HEK293T (cell line): ENCODE measurements at regions not wholly inside any gene's neighbourhood (a gene's known extent, or its start where the extent isn't known, plus 50 kb on each side); places are given as distances from the start of the nearest gene placed in this dataset.

Source experiments
- CTCF ChIA-PET: fragments of 350-600 bp; formaldehyde crosslinking; extraction: SDS; loops from one replicate; lab custom pipeline; 2021; ENCODE audit warnings: antibody characterized with exemption, inconsistent platforms; lab: Yijun Ruan, JAX
- POLR2A ChIA-PET: fragments of 350-600 bp; formaldehyde crosslinking; extraction: SDS; loops from one replicate; lab custom pipeline; 2020; ENCODE audit warnings: antibody characterized with exemption, inconsistent platforms; lab: Yijun Ruan, JAX
- DNase-seq: peaks from one replicate; pipeline ENCODE4 v3.0.0; 2012; ENCODE audit warnings: mixed read lengths; ENCODE audit errors: extremely low spot score
- ARNT ChIP-seq: fragments of 450-650 bp; IDR thresholded peaks from 2 replicates; pipeline ENCODE4 v1.6.1; 2017; ENCODE audit warnings: mild to moderate bottlenecking
- BHLHE40 ChIP-seq: fragments of 450-650 bp; IDR thresholded peaks from 2 replicates; pipeline ENCODE4 v1.6.1; 2016; ENCODE audit warnings: mild to moderate bottlenecking, moderate library complexity, borderline replicate concordance
- CTBP1 ChIP-seq: fragments of 450-650 bp; IDR thresholded peaks from 2 replicates; pipeline ENCODE4 v1.6.1; 2016; ENCODE audit warnings: borderline replicate concordance
- ELF4 ChIP-seq: fragments of 450-650 bp; IDR thresholded peaks from 2 replicates; pipeline ENCODE4 v1.6.1; 2017; ENCODE audit warnings: antibody characterized with exemption
- FOXA1 ChIP-seq: fragments of 450-650 bp; IDR thresholded peaks from 2 replicates; pipeline ENCODE4 v1.6.1; 2016; ENCODE audit warnings: mild to moderate bottlenecking
- FOXK2 ChIP-seq: fragments of 450-650 bp; IDR thresholded peaks from 2 replicates; pipeline ENCODE4 v1.6.1; 2016; ENCODE audit warnings: mild to moderate bottlenecking
- FOXM1 ChIP-seq: fragments of 450-650 bp; IDR thresholded peaks from 2 replicates; pipeline ENCODE4 v1.6.1; 2017; ENCODE audit warnings: mild to moderate bottlenecking, borderline replicate concordance
- HDGF ChIP-seq: fragments of 450-650 bp; IDR thresholded peaks from 2 replicates; pipeline ENCODE4 v1.6.1; 2017; ENCODE audit warnings: antibody characterized with exemption, borderline replicate concordance
- L3MBTL2 ChIP-seq: fragments of 450-650 bp; conservative IDR thresholded peaks from 2 replicates; pipeline ENCODE4 v1.6.1; 2016; ENCODE audit warnings: mild to moderate bottlenecking
- LEF1 ChIP-seq: fragments of 450-650 bp; IDR thresholded peaks from 2 replicates; pipeline ENCODE4 v1.6.1; 2017; ENCODE audit warnings: mild to moderate bottlenecking, borderline replicate concordance
- NFRKB ChIP-seq: fragments of 450-650 bp; IDR thresholded peaks from 2 replicates; pipeline ENCODE4 v1.6.1; 2016; ENCODE audit warnings: mild to moderate bottlenecking, moderate library complexity
- PKNOX1 ChIP-seq: fragments of 450-650 bp; IDR thresholded peaks from 2 replicates; pipeline ENCODE4 v1.6.1; 2016
- SP1 ChIP-seq: fragments of 450-650 bp; IDR thresholded peaks from 2 replicates; pipeline ENCODE4 v1.6.1; 2017
- SUZ12 ChIP-seq: fragments of 450-650 bp; IDR thresholded peaks from 2 replicates; pipeline ENCODE4 v1.6.1; 2016; ENCODE audit warnings: mild to moderate bottlenecking
- TARDBP ChIP-seq: fragments of 450-650 bp; IDR thresholded peaks from 2 replicates; pipeline ENCODE4 v1.6.1; 2016
- ZNF384 ChIP-seq: fragments of 450-650 bp; IDR thresholded peaks from 2 replicates; pipeline ENCODE4 v1.6.1; 2016

- TF ChIP-seq HDGF (no peak), LEF1 (no peak), CTBP1 (no peak), FOXA1 (no peak), ARNT (no peak), SUZ12 (no peak), ELF4 (no peak), ZNF384 (no peak), TARDBP (no peak), FOXK2 (no peak), BHLHE40 (no peak), NFRKB (no peak), SP1 (no peak), FOXM1 (no peak)
- ChIA-PET CTCF (no interaction called here), POLR2A (no interaction called here)
- DNase-seq: no peak
Measured at GRCh38 chr4:3645711-3646679, 113.8 kb upstream of the LRPAP1 start.

GRCh38 chr4:3644849-3645627 is 112.8 kb upstream of the LRPAP1 start:
- TF ChIP-seq ZNF384: no peak
- no peak for TF ChIP-seq SUZ12
- no peak for TF ChIP-seq PKNOX1
- no peak for TF ChIP-seq TARDBP
- TF ChIP-seq FOXA1: no peak
- TF ChIP-seq L3MBTL2: no peak
- no peak for TF ChIP-seq LEF1
- TF ChIP-seq HDGF: no peak
- TF ChIP-seq BHLHE40: no peak
- ChIA-PET CTCF (no interaction called here), POLR2A (no interaction called here)
- DNase-seq: no peak

- DNase-seq: no peak
- ChIA-PET CTCF (no interaction called here), POLR2A (no interaction called here)
- TF ChIP-seq ZNF384: no peak
- no peak for TF ChIP-seq PKNOX1
- TF ChIP-seq ELF4: no peak
- TF ChIP-seq BHLHE40: no peak
- no peak for TF ChIP-seq CTBP1
- TF ChIP-seq FOXM1: no peak
- TF ChIP-seq FOXK2: no peak
- TF ChIP-seq SP1: no peak
- TF ChIP-seq FOXA1: no peak
- TF ChIP-seq NFRKB: no peak
- TF ChIP-seq LEF1: no peak
- no peak for TF ChIP-seq SUZ12
- TF ChIP-seq TARDBP: no peak
- no peak for TF ChIP-seq ARNT
- TF ChIP-seq L3MBTL2: no peak
- TF ChIP-seq HDGF: no peak
Measured at GRCh38 chr4:3643518-3644433, 111.6 kb upstream of the LRPAP1 start.

GRCh38 chr4:3642806-3643517 is 110.7 kb upstream of the LRPAP1 start:
- no peak for DNase-seq
- TF ChIP-seq L3MBTL2: no peak
- no peak for TF ChIP-seq ZNF384
- TF ChIP-seq SP1: no peak
- TF ChIP-seq SUZ12: no peak
- no peak for TF ChIP-seq FOXK2
- TF ChIP-seq ARNT: no peak
- TF ChIP-seq LEF1: no peak
- no peak for TF ChIP-seq BHLHE40
- no peak for TF ChIP-seq CTBP1
- TF ChIP-seq PKNOX1: no peak
- no peak for TF ChIP-seq FOXM1
- ChIA-PET POLR2A (no interaction called here), CTCF (no interaction called here)
